WTC11 (cell line): ENCODE measurements at regions not wholly inside any gene's neighbourhood (a gene's known extent, or its start where the extent isn't known, plus 50 kb on each side); places are given as distances from the start of the nearest gene placed in this dataset.

ENCODE experiments used
- ATAC-seq: fragments of 200-7000 bp; cut with Tn5 transposase; 2 replicates; pipeline ENCODE4 v1.10.0; 2021; ENCODE audit warnings: mild to moderate bottlenecking, moderate library complexity
- CTCF ChIA-PET: fragments of 300-600 bp; sonication (Branson Sonifier 250); formaldehyde crosslinking; loops from one replicate; lab custom pipeline; 2021; ENCODE audit warnings: antibody characterized with exemption; lab: Charles Lee
- POLR2A ChIA-PET: fragments of 350-600 bp; sonication (Branson Sonifier 250); formaldehyde crosslinking; loops from one replicate; lab custom pipeline; 2021; ENCODE audit warnings: antibody characterized with exemption; lab: Charles Lee
- DNase-seq: peaks from one replicate; pipeline ENCODE4 v3.0.0; 2021; ENCODE audit warnings: low spot score
- H3K27ac Mint-ChIP-seq: 2 replicates; pipeline ENCODE4 v1.8.0; 2021; ENCODE audit warnings: mixed read lengths
- H3K27me3 Mint-ChIP-seq: 2 replicates; pipeline ENCODE4 v1.8.0; 2021; ENCODE audit warnings: low read depth, mild to moderate bottlenecking, moderate library complexity, mixed read lengths
- H3K36me3 Mint-ChIP-seq: 2 replicates; pipeline ENCODE4 v1.8.0; 2021; ENCODE audit warnings: mixed read lengths
- H3K4me1 Mint-ChIP-seq: 2 replicates; pipeline ENCODE4 v1.8.0; 2022; ENCODE audit warnings: mixed read lengths
- H3K4me3 Mint-ChIP-seq: 2 replicates; pipeline ENCODE4 v1.8.0; 2021; ENCODE audit warnings: mild to moderate bottlenecking, moderate library complexity, mixed read lengths
- H3K9me3 Mint-ChIP-seq: 2 replicates; pipeline ENCODE4 v1.8.0; 2021; ENCODE audit warnings: mixed read lengths
- ATF1 ChIP-seq: sonication (generic); formaldehyde crosslinking; IDR thresholded peaks from 2 replicates; pipeline ENCODE4 v1.8.1; 2023; ENCODE audit warnings: mild to moderate bottlenecking, moderate library complexity, missing genetic modification reagents
- CREB1 ChIP-seq: sonication (generic); formaldehyde crosslinking; IDR thresholded peaks from 2 replicates; pipeline ENCODE4 v1.8.0; 2023; ENCODE audit warnings: mild to moderate bottlenecking, missing genetic modification reagents
- ETV6 ChIP-seq: sonication (generic); formaldehyde crosslinking; IDR thresholded peaks from 2 replicates; pipeline ENCODE4 v1.8.1; 2022; ENCODE audit warnings: mild to moderate bottlenecking, missing genetic modification reagents
- FOXK1 ChIP-seq: sonication (generic); formaldehyde crosslinking; IDR thresholded peaks from 2 replicates; pipeline ENCODE4 v1.8.0; 2022; ENCODE audit warnings: mild to moderate bottlenecking, moderate library complexity, missing genetic modification reagents
- GRHL2 ChIP-seq: fragments of 250-450 bp; sonication (Bioruptor Pico); IDR thresholded peaks from 2 replicates; pipeline ENCODE4 v1.8.0; 2022; ENCODE audit warnings: mild to moderate bottlenecking, moderate library complexity; ENCODE audit not compliant: insufficient replicate concordance, severe bottlenecking
- JUN ChIP-seq: sonication (generic); formaldehyde crosslinking; IDR thresholded peaks from 2 replicates; pipeline ENCODE4 v1.8.0; 2023; ENCODE audit warnings: mild to moderate bottlenecking, missing genetic modification reagents
- NFATC4 ChIP-seq: fragments of 250-450 bp; sonication (Bioruptor Pico); IDR thresholded peaks from 2 replicates; pipeline ENCODE4 v1.9.0; 2021; ENCODE audit warnings: mild to moderate bottlenecking
- NR2C2 ChIP-seq: sonication (generic); formaldehyde crosslinking; IDR thresholded peaks from 2 replicates; pipeline ENCODE4 v1.8.0; 2022; ENCODE audit warnings: mild to moderate bottlenecking, missing genetic modification reagents
- PRRX2 ChIP-seq: fragments of 250-450 bp; sonication (Bioruptor Pico); IDR thresholded peaks from 2 replicates; pipeline ENCODE4 v1.8.0; 2021; ENCODE audit warnings: mild to moderate bottlenecking
- RORB ChIP-seq: fragments of 250-450 bp; sonication (Bioruptor Pico); IDR thresholded peaks from 2 replicates; pipeline ENCODE4 v1.9.0; 2021; ENCODE audit warnings: mild to moderate bottlenecking
- SMAD3 ChIP-seq: sonication (generic); formaldehyde crosslinking; IDR thresholded peaks from 2 replicates; pipeline ENCODE4 v1.8.0; 2022; ENCODE audit warnings: missing genetic modification reagents, mild to moderate bottlenecking, borderline replicate concordance
- SMAD4 ChIP-seq: sonication (generic); formaldehyde crosslinking; IDR thresholded peaks from 2 replicates; pipeline ENCODE4 v1.8.0; 2022; ENCODE audit warnings: mild to moderate bottlenecking, missing genetic modification reagents
- SP1 ChIP-seq: sonication (generic); formaldehyde crosslinking; conservative IDR thresholded peaks from 2 replicates; pipeline ENCODE4 v1.8.1; 2022; ENCODE audit warnings: missing genetic modification reagents
- TEAD1 ChIP-seq: sonication (generic); formaldehyde crosslinking; IDR thresholded peaks from 2 replicates; pipeline ENCODE4 v1.8.0; 2022; ENCODE audit warnings: mild to moderate bottlenecking, missing genetic modification reagents
- TP53 ChIP-seq: sonication (generic); formaldehyde crosslinking; IDR thresholded peaks from 2 replicates; pipeline ENCODE4 v1.8.1; 2023; ENCODE audit warnings: mild to moderate bottlenecking, missing genetic modification reagents
- ZNF219 ChIP-seq: sonication (generic); formaldehyde crosslinking; IDR thresholded peaks from 2 replicates; pipeline ENCODE4 v1.8.0; 2023; ENCODE audit warnings: missing genetic modification reagents, mild to moderate bottlenecking, borderline replicate concordance
- ZNF317 ChIP-seq: sonication (generic); formaldehyde crosslinking; IDR thresholded peaks from 2 replicates; pipeline ENCODE4 v1.8.1; 2023; ENCODE audit warnings: low read depth, mild to moderate bottlenecking, moderate library complexity, missing genetic modification reagents, borderline replicate concordance
- ZNF423 ChIP-seq: fragments of 250-450 bp; sonication (Bioruptor Pico); IDR thresholded peaks from 2 replicates; pipeline ENCODE4 v2.1.2; 2022; ENCODE audit warnings: mild to moderate bottlenecking, moderate library complexity
- ZNF671 ChIP-seq: fragments of 250-450 bp; sonication (Bioruptor Pico); IDR thresholded peaks from 2 replicates; pipeline ENCODE4 v1.8.0; 2021; ENCODE audit warnings: mild to moderate bottlenecking
- TF ChIP-seq, protein P1 (sequence below): sonication (generic); formaldehyde crosslinking; IDR thresholded peaks from 2 replicates; pipeline ENCODE4 v1.8.0; 2022; ENCODE audit warnings: mild to moderate bottlenecking, missing genetic modification reagents
- TF ChIP-seq, protein P2 (sequence below): sonication (generic); formaldehyde crosslinking; IDR thresholded peaks from 2 replicates; pipeline ENCODE4 v1.8.1; 2022; ENCODE audit warnings: mild to moderate bottlenecking, missing genetic modification reagents, moderate library complexity, borderline replicate concordance
- TF ChIP-seq, protein P3 (sequence below): sonication (generic); formaldehyde crosslinking; IDR thresholded peaks from 2 replicates; pipeline ENCODE4 v1.8.1; 2022; ENCODE audit warnings: missing genetic modification reagents, borderline replicate concordance
- TF ChIP-seq, protein P4 (sequence below): sonication (generic); formaldehyde crosslinking; IDR thresholded peaks from 2 replicates; pipeline ENCODE4 v1.8.1; 2022; ENCODE audit warnings: mild to moderate bottlenecking, moderate library complexity, missing genetic modification reagents
- TF ChIP-seq, protein P5 (sequence below): sonication (generic); formaldehyde crosslinking; IDR thresholded peaks from 2 replicates; pipeline ENCODE4 v1.8.1; 2022; ENCODE audit warnings: low read depth, mild to moderate bottlenecking, moderate library complexity, missing genetic modification reagents, borderline replicate concordance
- TF ChIP-seq, protein P6 (sequence below): fragments of 250-450 bp; sonication (Bioruptor Pico); IDR thresholded peaks from 2 replicates; pipeline ENCODE4 v1.9.0; 2021; ENCODE audit warnings: mild to moderate bottlenecking, borderline replicate concordance
- TF ChIP-seq, protein P7 (sequence below): fragments of 200-600 bp; IDR thresholded peaks from 2 replicates; pipeline ENCODE4 v1.8.0; 2022; ENCODE audit warnings: antibody characterized with exemption

DNA sequence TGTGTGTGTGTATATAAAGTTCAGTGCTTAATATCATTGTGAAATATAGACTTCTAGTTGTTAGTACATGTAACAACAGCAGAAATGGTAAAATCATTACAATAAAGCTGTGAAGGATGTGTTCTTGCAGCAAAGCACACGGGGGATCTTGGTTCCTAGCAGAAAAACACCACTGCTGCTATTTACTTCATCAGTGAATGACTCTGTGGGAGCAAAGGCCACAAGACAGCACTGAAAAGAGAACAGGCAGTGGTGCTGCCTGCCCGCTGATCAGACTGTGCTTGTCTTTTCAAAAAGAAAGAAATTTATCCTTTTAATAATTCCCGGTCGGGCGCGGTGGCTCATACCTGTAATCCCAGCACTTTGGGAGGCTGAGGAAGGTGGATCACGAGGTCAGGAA is 689.9 kb upstream of the CITED2 start:
- TF ChIP-seq NR2C2 (CRISPR knock-in tag) (no peak), ZNF671 (no peak), SMAD4 (CRISPR knock-in tag) (no peak), TP53 (CRISPR knock-in tag) (no peak), FOXK1 (CRISPR knock-in tag) (no peak), NFATC4 (CRISPR knock-in tag) (no peak), ZNF423 (CRISPR knock-in tag) (no peak), ZNF219 (CRISPR knock-in tag) (no peak), RORB (CRISPR knock-in tag) (no peak)
- TF ChIP-seq, protein P1, sequence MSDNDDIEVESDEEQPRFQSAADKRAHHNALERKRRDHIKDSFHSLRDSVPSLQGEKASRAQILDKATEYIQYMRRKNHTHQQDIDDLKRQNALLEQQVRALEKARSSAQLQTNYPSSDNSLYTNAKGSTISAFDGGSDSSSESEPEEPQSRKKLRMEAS (CRISPR knock-in tag) = no peak
- TF ChIP-seq, protein P2, sequence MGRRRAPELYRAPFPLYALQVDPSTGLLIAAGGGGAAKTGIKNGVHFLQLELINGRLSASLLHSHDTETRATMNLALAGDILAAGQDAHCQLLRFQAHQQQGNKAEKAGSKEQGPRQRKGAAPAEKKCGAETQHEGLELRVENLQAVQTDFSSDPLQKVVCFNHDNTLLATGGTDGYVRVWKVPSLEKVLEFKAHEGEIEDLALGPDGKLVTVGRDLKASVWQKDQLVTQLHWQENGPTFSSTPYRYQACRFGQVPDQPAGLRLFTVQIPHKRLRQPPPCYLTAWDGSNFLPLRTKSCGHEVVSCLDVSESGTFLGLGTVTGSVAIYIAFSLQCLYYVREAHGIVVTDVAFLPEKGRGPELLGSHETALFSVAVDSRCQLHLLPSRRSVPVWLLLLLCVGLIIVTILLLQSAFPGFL (CRISPR knock-in tag) = no peak
- ChIA-PET POLR2A (no interaction called here), CTCF (no interaction called here)
- Mint-ChIP-seq H3K36me3 (peaks cover 3% of the 10 kb centered on the region; the same call in 1 of the 2 replicates), H3K4me1 (peaks cover 19% of the 10 kb centered on the region), H3K9me3 (peaks cover 13% of the 10 kb centered on the region), H3K4me3 (no peak overlapping the region), H3K27ac (no peak overlapping the region), H3K27me3 (no peaks in the 10 kb centered on the region)
- no peak for ATAC-seq
- DNase-seq = no peak

DNA sequence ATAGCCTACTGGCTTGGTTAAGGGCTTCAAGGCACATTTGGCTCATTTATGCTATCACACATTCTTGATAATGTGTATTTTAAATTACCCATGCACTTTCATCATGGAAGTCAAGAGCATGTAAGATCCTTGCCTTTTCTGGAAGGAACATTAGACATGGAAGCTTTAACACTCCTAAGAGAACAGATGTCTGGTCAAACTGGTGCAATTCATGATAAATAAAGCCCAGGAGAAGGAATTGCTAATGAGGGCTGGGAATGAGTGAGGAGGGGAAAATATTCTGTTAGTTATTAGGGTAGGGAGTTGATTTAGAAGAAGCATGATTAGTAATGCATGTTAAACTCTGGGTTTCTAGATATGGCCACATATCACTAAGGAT is 688.6 kb upstream of the CITED2 start:
- DNase-seq (no peak), ATAC-seq (no peak)
- ChIA-PET POLR2A (no interaction called here), CTCF (no interaction called here)
- no peak overlapping the region for H3K27ac Mint-ChIP-seq
- peaks cover 19% of the 10 kb centered on the region for H3K9me3 Mint-ChIP-seq
- peaks cover 7% of the 10 kb centered on the region for H3K36me3 Mint-ChIP-seq
- H3K4me1 Mint-ChIP-seq = peaks cover 22% of the 10 kb centered on the region
- H3K27me3 Mint-ChIP-seq = no peaks in the 10 kb centered on the region
- no peak overlapping the region for H3K4me3 Mint-ChIP-seq
- TF ChIP-seq CREB1 (CRISPR knock-in tag) = no peak
- no peak for TF ChIP-seq PRRX2 (CRISPR knock-in tag)
- no peak for TF ChIP-seq ZNF423 (CRISPR knock-in tag)
- TF ChIP-seq, protein P3, sequence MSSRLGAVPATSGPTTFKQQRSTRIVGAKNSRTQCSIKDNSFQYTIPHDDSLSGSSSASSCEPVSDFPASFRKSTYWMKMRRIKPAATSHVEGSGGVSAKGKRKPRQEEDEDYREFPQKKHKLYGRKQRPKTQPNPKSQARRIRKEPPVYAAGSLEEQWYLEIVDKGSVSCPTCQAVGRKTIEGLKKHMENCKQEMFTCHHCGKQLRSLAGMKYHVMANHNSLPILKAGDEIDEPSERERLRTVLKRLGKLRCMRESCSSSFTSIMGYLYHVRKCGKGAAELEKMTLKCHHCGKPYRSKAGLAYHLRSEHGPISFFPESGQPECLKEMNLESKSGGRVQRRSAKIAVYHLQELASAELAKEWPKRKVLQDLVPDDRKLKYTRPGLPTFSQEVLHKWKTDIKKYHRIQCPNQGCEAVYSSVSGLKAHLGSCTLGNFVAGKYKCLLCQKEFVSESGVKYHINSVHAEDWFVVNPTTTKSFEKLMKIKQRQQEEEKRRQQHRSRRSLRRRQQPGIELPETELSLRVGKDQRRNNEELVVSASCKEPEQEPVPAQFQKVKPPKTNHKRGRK = no peak
- TF ChIP-seq, protein P4, sequence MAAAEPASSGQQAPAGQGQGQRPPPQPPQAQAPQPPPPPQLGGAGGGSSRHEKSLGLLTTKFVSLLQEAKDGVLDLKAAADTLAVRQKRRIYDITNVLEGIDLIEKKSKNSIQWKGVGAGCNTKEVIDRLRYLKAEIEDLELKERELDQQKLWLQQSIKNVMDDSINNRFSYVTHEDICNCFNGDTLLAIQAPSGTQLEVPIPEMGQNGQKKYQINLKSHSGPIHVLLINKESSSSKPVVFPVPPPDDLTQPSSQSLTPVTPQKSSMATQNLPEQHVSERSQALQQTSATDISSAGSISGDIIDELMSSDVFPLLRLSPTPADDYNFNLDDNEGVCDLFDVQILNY = no peak
- TF ChIP-seq, protein P5, sequence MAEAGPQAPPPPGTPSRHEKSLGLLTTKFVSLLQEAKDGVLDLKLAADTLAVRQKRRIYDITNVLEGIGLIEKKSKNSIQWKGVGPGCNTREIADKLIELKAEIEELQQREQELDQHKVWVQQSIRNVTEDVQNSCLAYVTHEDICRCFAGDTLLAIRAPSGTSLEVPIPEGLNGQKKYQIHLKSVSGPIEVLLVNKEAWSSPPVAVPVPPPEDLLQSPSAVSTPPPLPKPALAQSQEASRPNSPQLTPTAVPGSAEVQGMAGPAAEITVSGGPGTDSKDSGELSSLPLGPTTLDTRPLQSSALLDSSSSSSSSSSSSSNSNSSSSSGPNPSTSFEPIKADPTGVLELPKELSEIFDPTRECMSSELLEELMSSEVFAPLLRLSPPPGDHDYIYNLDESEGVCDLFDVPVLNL (CRISPR knock-in tag) = no peak
- TF ChIP-seq, protein P6, sequence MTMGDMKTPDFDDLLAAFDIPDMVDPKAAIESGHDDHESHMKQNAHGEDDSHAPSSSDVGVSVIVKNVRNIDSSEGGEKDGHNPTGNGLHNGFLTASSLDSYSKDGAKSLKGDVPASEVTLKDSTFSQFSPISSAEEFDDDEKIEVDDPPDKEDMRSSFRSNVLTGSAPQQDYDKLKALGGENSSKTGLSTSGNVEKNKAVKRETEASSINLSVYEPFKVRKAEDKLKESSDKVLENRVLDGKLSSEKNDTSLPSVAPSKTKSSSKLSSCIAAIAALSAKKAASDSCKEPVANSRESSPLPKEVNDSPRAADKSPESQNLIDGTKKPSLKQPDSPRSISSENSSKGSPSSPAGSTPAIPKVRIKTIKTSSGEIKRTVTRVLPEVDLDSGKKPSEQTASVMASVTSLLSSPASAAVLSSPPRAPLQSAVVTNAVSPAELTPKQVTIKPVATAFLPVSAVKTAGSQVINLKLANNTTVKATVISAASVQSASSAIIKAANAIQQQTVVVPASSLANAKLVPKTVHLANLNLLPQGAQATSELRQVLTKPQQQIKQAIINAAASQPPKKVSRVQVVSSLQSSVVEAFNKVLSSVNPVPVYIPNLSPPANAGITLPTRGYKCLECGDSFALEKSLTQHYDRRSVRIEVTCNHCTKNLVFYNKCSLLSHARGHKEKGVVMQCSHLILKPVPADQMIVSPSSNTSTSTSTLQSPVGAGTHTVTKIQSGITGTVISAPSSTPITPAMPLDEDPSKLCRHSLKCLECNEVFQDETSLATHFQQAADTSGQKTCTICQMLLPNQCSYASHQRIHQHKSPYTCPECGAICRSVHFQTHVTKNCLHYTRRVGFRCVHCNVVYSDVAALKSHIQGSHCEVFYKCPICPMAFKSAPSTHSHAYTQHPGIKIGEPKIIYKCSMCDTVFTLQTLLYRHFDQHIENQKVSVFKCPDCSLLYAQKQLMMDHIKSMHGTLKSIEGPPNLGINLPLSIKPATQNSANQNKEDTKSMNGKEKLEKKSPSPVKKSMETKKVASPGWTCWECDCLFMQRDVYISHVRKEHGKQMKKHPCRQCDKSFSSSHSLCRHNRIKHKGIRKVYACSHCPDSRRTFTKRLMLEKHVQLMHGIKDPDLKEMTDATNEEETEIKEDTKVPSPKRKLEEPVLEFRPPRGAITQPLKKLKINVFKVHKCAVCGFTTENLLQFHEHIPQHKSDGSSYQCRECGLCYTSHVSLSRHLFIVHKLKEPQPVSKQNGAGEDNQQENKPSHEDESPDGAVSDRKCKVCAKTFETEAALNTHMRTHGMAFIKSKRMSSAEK (CRISPR knock-in tag) = no peak
- no peak for TF ChIP-seq ZNF317 (CRISPR knock-in tag)
- no peak for TF ChIP-seq NFATC4 (CRISPR knock-in tag)
- TF ChIP-seq ATF1 (CRISPR knock-in tag) = no peak
- no peak for TF ChIP-seq SP1
- TF ChIP-seq, protein P7, sequence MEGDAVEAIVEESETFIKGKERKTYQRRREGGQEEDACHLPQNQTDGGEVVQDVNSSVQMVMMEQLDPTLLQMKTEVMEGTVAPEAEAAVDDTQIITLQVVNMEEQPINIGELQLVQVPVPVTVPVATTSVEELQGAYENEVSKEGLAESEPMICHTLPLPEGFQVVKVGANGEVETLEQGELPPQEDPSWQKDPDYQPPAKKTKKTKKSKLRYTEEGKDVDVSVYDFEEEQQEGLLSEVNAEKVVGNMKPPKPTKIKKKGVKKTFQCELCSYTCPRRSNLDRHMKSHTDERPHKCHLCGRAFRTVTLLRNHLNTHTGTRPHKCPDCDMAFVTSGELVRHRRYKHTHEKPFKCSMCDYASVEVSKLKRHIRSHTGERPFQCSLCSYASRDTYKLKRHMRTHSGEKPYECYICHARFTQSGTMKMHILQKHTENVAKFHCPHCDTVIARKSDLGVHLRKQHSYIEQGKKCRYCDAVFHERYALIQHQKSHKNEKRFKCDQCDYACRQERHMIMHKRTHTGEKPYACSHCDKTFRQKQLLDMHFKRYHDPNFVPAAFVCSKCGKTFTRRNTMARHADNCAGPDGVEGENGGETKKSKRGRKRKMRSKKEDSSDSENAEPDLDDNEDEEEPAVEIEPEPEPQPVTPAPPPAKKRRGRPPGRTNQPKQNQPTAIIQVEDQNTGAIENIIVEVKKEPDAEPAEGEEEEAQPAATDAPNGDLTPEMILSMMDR = no peak
- no peak for TF ChIP-seq SMAD3 (CRISPR knock-in tag)
- no peak for TF ChIP-seq TEAD1 (CRISPR knock-in tag)
- TF ChIP-seq ETV6 (CRISPR knock-in tag) = no peak
- TF ChIP-seq JUN (CRISPR knock-in tag) = no peak
- no peak for TF ChIP-seq SMAD4 (CRISPR knock-in tag)
- TF ChIP-seq GRHL2 = no peak
